ENCODE measurements at regions not wholly inside any gene's neighbourhood (a gene's known extent, or its start where the extent isn't known, plus 50 kb on each side); places are given as distances from the start of the nearest gene placed in this dataset.

DNA sequence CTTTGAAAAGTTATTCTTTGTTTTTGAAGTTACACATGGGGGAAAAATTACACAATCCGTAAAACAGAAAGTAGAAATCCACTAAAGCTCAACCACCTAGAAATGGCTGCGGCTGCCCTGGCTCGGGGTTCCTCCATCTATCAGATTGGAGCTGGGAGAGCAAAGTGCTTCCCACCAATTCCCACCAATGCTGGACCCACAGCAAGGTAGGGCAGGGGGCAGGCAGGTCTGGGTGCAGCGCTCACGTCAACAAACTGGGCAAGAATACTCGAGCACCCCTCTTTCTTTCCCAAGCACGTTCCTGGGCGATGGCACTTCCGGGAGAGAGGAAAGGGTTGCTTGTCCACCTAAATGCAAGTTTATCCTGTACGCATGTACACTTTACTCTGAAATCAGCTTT, 217.6 kb downstream of the NDUFA10 start:
- TF ChIP-seq, protein P1, sequence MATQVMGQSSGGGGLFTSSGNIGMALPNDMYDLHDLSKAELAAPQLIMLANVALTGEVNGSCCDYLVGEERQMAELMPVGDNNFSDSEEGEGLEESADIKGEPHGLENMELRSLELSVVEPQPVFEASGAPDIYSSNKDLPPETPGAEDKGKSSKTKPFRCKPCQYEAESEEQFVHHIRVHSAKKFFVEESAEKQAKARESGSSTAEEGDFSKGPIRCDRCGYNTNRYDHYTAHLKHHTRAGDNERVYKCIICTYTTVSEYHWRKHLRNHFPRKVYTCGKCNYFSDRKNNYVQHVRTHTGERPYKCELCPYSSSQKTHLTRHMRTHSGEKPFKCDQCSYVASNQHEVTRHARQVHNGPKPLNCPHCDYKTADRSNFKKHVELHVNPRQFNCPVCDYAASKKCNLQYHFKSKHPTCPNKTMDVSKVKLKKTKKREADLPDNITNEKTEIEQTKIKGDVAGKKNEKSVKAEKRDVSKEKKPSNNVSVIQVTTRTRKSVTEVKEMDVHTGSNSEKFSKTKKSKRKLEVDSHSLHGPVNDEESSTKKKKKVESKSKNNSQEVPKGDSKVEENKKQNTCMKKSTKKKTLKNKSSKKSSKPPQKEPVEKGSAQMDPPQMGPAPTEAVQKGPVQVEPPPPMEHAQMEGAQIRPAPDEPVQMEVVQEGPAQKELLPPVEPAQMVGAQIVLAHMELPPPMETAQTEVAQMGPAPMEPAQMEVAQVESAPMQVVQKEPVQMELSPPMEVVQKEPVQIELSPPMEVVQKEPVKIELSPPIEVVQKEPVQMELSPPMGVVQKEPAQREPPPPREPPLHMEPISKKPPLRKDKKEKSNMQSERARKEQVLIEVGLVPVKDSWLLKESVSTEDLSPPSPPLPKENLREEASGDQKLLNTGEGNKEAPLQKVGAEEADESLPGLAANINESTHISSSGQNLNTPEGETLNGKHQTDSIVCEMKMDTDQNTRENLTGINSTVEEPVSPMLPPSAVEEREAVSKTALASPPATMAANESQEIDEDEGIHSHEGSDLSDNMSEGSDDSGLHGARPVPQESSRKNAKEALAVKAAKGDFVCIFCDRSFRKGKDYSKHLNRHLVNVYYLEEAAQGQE (IDR thresholded peaks at IDR 0.05; ENCODE audit: insufficient read depth in 1 of 2, low read depth in 2 of 2, low read length in 2 of 2), result no peak
- TF ChIP-seq POLR2AphosphoS5 (IDR thresholded peaks at IDR 0.05; ENCODE audit: low read depth, low read length), result no peak
- no peak for TF ChIP-seq SIN3A (IDR thresholded peaks at IDR 0.05; ENCODE audit: borderline replicate concordance, insufficient read depth, low read length)
- TF ChIP-seq TAF1 (IDR thresholded peaks at IDR 0.05; ENCODE audit: borderline replicate concordance, insufficient read depth, low read length), result no peak

DNA sequence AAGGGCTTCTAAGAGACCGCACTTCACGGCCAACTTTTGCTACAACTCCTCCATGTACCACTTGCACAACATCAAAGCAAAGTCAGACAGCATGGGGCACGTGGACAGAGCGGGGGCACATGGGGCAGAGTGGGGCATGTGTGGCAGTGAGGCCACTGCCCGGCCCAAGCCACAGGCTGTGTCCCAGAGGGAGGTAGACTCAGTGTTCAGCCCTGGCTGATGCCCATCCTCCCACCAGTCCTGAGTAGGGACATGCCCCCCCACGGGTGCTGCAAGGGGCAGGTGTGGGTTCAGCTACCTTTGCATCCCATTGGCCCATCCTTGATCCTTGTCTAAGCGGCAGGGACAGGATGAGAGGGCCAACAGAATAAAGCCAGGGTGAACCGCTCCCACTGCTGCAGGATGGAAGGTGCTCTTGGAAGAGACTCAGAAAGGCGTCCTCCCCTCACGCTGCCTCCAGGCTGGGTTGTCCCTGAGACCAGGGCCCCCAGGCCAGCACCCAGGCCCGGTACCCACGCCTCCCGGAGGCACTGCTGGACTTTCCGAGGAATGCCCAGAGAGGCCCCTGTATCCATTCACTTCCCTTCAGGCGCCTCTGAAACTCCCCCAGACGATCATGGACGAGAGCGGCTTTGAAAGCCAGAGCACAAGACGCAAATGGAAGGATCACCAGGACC, 218.2 kb downstream of the NDUFA10 start:
- TF ChIP-seq, protein P1 (IDR thresholded peaks at IDR 0.05; ENCODE audit: insufficient read depth in 1 of 2, low read depth in 2 of 2, low read length in 2 of 2), result no peak
- TF ChIP-seq FOXP2 (optimal IDR thresholded peaks at IDR 0.05; ENCODE audit: borderline replicate concordance, extremely low read depth, extremely low read length, insufficient read depth), result no peak
- TF ChIP-seq TAF1 (IDR thresholded peaks at IDR 0.05; ENCODE audit: borderline replicate concordance, insufficient read depth, low read length), result no peak
- TF ChIP-seq POLR2AphosphoS5 (IDR thresholded peaks at IDR 0.05; ENCODE audit: low read depth, low read length), result no peak
- TF ChIP-seq SIN3A (IDR thresholded peaks at IDR 0.05; ENCODE audit: borderline replicate concordance, insufficient read depth, low read length), result no peak

DNA sequence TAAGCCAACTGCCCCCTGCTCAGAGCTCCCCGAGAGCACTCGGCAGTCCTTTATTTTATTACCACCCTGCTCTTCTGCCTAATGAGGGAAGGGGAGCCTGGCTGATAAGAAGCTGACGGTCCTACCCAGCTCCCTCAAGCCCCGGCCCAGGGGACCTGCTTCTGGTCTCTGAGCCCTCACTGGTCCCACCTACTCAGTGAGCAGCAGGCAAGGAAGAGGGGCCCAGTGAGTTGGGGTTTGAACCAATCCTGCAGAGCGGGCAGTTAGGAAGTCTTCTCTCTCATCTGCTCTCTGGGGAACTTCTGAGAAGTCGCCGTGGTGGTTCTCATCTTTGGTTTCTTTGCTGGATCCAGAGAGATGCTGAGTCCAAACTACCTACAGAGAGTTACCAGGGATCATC, 218.9 kb downstream of the NDUFA10 start:
- TF ChIP-seq SIN3A (IDR thresholded peaks at IDR 0.05; ENCODE audit: borderline replicate concordance, insufficient read depth, low read length) (no peak), FOXP2 (optimal IDR thresholded peaks at IDR 0.05; ENCODE audit: borderline replicate concordance, extremely low read depth, extremely low read length, insufficient read depth) (no peak), TAF1 (IDR thresholded peaks at IDR 0.05; ENCODE audit: borderline replicate concordance, insufficient read depth, low read length) (no peak), POLR2AphosphoS5 (IDR thresholded peaks at IDR 0.05; ENCODE audit: low read depth, low read length) (no peak)
- TF ChIP-seq, protein P1 (IDR thresholded peaks at IDR 0.05; ENCODE audit: insufficient read depth in 1 of 2, low read depth in 2 of 2, low read length in 2 of 2), result no peak

DNA sequence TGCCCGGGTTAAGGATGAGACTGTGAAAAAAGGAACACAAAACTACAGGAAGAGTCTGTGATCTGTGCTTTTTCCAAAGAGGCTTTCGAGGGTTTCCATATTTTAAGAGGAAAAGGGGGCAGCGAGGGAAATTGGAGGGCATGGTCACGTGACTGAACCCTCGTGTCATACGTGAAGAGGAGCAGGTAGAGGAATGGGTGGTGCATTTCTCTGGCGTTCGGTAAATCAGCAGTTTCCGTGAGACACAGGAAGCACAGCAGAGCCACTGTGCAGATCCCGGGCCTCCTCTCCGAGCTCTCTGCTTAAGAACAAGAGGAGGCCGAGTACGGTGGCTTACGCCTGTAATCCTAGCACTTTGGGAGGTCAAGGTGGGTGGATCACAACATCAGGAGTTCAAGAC, 219.7 kb downstream of the NDUFA10 start:
- TF ChIP-seq, protein P1 (IDR thresholded peaks at IDR 0.05; ENCODE audit: insufficient read depth in 1 of 2, low read depth in 2 of 2, low read length in 2 of 2), result no peak
- no peak for TF ChIP-seq SIN3A (IDR thresholded peaks at IDR 0.05; ENCODE audit: borderline replicate concordance, insufficient read depth, low read length)
- TF ChIP-seq TAF1 (IDR thresholded peaks at IDR 0.05; ENCODE audit: borderline replicate concordance, insufficient read depth, low read length), result no peak
- TF ChIP-seq FOXP2 (optimal IDR thresholded peaks at IDR 0.05; ENCODE audit: borderline replicate concordance, extremely low read depth, extremely low read length, insufficient read depth), result no peak
- no peak for TF ChIP-seq POLR2AphosphoS5 (IDR thresholded peaks at IDR 0.05; ENCODE audit: low read depth, low read length)

DNA sequence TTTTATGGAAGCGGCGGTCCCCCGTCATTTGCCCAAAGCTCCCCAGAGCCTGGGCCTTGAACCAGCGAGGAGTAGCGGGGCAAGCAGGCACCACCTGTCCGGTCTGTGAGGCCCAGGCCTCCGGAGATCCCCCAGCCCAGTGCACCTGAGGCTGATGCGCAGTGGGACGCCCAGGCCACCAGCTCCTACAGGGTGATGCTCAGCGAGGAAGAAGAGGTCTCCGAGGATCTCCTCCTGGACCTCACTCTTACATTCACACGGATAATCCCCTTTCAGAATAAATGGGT, 220.2 kb downstream of the NDUFA10 start:
- TF ChIP-seq POLR2AphosphoS5 (IDR thresholded peaks at IDR 0.05; ENCODE audit: low read depth, low read length), result no peak
- no peak for TF ChIP-seq TAF1 (IDR thresholded peaks at IDR 0.05; ENCODE audit: borderline replicate concordance, insufficient read depth, low read length)
- no peak for TF ChIP-seq FOXP2 (optimal IDR thresholded peaks at IDR 0.05; ENCODE audit: borderline replicate concordance, extremely low read depth, extremely low read length, insufficient read depth)
- TF ChIP-seq, protein P1 (IDR thresholded peaks at IDR 0.05; ENCODE audit: insufficient read depth in 1 of 2, low read depth in 2 of 2, low read length in 2 of 2), result no peak
- no peak for TF ChIP-seq SIN3A (IDR thresholded peaks at IDR 0.05; ENCODE audit: borderline replicate concordance, insufficient read depth, low read length)
